IPS-20b (cell line): ENCODE measurements at regions not wholly inside any gene's neighbourhood (a gene's known extent, or its start where the extent isn't known, plus 50 kb on each side); places are given as distances from the start of the nearest gene placed in this dataset.

Source experiments
- H3K27ac ChIP-seq: one replicate; pipeline ENCODE4 v1.5.1; 2013; ENCODE audit warnings: low read length
- H3K27me3 ChIP-seq: 2 replicates; pipeline ENCODE4 v1.6.1; 2013; ENCODE audit warnings: mild to moderate bottlenecking, low read length, inconsistent platforms; ENCODE audit not compliant: insufficient read depth
- H3K36me3 ChIP-seq: 2 replicates; pipeline ENCODE4 v1.6.1; 2013; ENCODE audit warnings: low read depth, mild to moderate bottlenecking, inconsistent platforms, low read length, moderate library complexity; ENCODE audit not compliant: insufficient read depth
- H3K4me1 ChIP-seq: 2 replicates; pipeline ENCODE4 v1.6.1; 2013; ENCODE audit warnings: mild to moderate bottlenecking, control low read depth, inconsistent platforms, low read length, moderate library complexity; ENCODE audit not compliant: insufficient read depth
- H3K4me3 ChIP-seq: 2 replicates; pipeline ENCODE4 v1.5.1; 2013; ENCODE audit warnings: mild to moderate bottlenecking, low read length, inconsistent platforms
- H3K9ac ChIP-seq: 2 replicates; pipeline ENCODE4 v1.6.1; 2013; ENCODE audit warnings: low read depth, mild to moderate bottlenecking, inconsistent platforms, low read length, moderate library complexity
- H3K9me3 ChIP-seq: 2 replicates; pipeline ENCODE4 v1.6.1; 2013; ENCODE audit warnings: mild to moderate bottlenecking, low read depth, low read length, inconsistent platforms; ENCODE audit not compliant: insufficient read depth

- no peak overlapping the region for H3K9ac ChIP-seq
- no peaks in the 10 kb centered on the region for H3K9me3 ChIP-seq
- H3K4me1 ChIP-seq: no peaks in the 10 kb centered on the region
- no peaks in the 10 kb centered on the region for H3K27me3 ChIP-seq
- H3K36me3 ChIP-seq: no peaks in the 10 kb centered on the region
- H3K4me3 ChIP-seq: no peak overlapping the region
- H3K27ac ChIP-seq: no peak overlapping the region
Measured at GRCh38 chr5:164958688-164959087, 1453.3 kb downstream of the MAT2B start.

DNA sequence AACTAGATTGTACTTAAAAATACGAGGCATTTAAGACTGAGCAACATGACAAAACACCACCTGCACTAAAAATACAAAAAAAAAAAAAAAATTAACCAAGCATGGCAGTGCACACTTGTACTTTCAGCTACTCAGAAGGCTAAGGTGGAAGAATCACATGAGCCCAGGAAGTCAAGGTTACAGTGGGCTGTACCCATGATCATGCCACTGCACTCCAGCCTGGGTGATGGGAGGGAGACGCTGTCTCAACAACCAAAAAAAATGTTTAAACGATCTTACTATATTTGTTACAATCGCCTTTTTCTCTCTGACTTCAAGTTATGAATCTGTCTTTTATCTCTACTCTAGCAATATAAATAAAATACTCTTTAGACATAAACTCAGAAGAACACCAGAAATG is 1454.3 kb downstream of the MAT2B start:
- H3K4me1 ChIP-seq: no peaks in the 10 kb centered on the region
- H3K9ac ChIP-seq: no peak overlapping the region
- H3K27me3 ChIP-seq: no peaks in the 10 kb centered on the region
- no peaks in the 10 kb centered on the region for H3K9me3 ChIP-seq
- H3K36me3 ChIP-seq: no peaks in the 10 kb centered on the region
- H3K4me3 ChIP-seq: no peak overlapping the region
- no peak overlapping the region for H3K27ac ChIP-seq

DNA sequence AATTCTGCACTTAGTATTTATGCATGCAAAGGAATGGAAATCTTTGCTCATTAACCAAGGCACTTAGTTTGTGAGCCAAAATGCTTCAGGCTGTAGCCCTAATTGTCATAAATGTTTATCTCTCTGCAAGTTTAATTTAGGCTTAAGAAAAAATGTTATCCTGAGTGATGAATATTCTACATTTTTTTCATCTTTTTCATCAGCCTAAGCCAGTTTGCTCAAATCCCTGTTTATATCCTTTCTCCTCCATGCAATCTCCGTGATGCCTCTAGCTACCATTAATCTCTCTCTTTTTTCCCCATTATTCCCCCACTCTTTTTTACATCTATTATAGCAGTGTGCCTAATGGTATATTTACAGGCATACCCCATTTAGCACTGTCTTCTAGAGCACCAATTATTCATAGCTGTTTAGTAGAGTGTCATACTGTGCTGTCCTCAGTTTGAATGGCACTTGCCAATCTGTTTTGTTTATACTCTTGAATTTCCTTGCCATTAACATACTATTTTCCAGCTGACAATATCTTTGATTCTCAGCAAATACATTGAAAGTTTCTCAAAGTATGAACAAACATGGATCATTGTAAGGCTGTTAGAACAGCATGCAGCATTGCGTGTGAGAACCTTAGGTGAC is 1457.0 kb downstream of the MAT2B start:
- H3K27ac ChIP-seq: no peak overlapping the region
- H3K4me3 ChIP-seq: no peak overlapping the region
- H3K36me3 ChIP-seq: no peaks in the 10 kb centered on the region
- no peaks in the 10 kb centered on the region for H3K9me3 ChIP-seq
- H3K27me3 ChIP-seq: no peaks in the 10 kb centered on the region
- H3K4me1 ChIP-seq: no peaks in the 10 kb centered on the region
- no peak overlapping the region for H3K9ac ChIP-seq

DNA sequence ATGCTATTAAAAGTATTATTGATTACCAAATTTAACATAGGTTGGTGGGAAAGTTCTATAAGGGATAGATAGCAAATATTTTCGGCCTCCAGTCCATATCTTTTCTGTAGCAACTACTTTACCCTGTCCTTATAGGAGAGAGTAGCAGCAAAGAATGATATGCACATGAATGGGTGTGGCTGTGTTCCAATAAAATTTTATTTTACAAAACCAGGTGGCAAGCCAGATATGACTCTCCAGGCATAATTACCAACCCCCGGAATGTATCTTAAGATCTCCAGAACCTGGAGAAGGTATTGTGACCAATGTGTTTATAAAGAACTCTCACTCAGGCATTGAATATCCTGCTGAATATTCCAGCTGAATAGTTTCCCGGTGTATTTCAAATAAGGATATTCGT is 1461.2 kb downstream of the MAT2B start:
- Histone ChIP-seq H3K27ac (no peak overlapping the region), H3K9me3 (no peaks in the 10 kb centered on the region), H3K9ac (no peak overlapping the region), H3K4me3 (no peak overlapping the region), H3K27me3 (no peaks in the 10 kb centered on the region), H3K36me3 (no peaks in the 10 kb centered on the region), H3K4me1 (no peaks in the 10 kb centered on the region)

GRCh38 chr5:164967354-164967753 is 1461.9 kb downstream of the MAT2B start:
- H3K4me1 ChIP-seq: no peaks in the 10 kb centered on the region
- H3K4me3 ChIP-seq: no peak overlapping the region
- H3K27ac ChIP-seq: no peak overlapping the region
- no peak overlapping the region for H3K9ac ChIP-seq
- H3K9me3 ChIP-seq: no peaks in the 10 kb centered on the region
- no peaks in the 10 kb centered on the region for H3K27me3 ChIP-seq
- H3K36me3 ChIP-seq: no peaks in the 10 kb centered on the region

DNA sequence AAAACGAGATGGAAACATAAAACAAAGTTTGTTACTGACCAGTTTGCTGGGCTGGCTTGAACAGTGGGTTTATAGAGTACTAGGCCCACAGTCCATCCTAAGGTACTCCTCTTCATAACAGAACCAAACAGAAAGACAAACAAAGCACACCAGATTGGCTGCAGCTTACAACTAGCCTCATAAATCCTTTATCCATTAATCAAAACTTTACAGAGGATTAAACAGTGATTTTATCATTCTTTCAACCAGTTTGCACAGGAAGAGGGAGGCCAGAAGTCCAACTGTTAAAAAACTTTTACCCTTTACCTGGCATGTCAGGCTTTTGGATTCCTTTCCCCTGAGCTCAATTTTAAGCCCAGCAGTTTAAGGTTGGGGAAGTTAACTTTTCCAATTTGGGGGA is 1467.6 kb downstream of the MAT2B start:
- H3K36me3 ChIP-seq: no peaks in the 10 kb centered on the region
- no peak overlapping the region for H3K9ac ChIP-seq
- no peaks in the 10 kb centered on the region for H3K4me1 ChIP-seq
- peaks cover 10% of the 10 kb centered on the region; the same call in 1 of the 2 replicates for H3K9me3 ChIP-seq
- H3K27ac ChIP-seq: no peak overlapping the region
- H3K4me3 ChIP-seq: no peak overlapping the region
- no peaks in the 10 kb centered on the region for H3K27me3 ChIP-seq

DNA sequence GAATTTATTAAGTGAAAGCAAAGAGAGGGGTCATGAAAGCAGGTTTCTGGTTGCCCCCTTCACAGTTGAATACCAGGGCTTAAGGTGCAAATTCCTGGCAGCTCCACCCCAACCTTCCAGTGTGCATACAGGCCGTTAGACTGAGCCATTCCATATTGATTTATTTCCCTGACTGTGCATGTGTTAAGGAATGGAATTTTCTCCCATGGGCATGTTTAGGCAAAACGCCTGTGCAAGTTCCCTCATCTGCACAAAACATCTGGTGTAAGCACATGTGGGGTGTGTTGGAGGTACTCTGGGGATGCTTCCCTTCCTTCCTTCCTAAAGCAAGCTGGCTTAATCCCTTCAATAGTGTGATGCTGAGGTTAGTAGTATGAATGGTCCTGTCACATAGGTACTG is 1470.6 kb downstream of the MAT2B start:
- no peak overlapping the region for H3K9ac ChIP-seq

DNA sequence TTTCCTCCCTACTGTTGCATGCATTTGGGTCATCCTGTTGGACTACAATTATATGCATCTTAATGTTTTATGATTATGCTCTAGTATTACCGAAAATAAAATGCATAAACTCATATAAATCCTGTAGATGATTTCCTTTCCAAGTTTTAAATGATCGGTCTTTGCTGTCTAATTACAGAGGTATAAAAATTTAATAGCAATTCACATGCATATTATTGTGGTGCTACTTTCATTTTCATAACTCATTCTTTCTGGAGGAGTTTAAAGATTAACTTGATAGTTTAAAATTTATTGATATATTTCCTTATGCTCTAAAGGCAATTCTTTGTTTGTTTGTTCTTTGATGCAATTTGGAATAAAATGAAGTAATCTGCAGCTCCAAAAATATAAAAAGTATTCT is 1475.1 kb downstream of the MAT2B start:
- H3K27me3 ChIP-seq: no peaks in the 10 kb centered on the region
- no peaks in the 10 kb centered on the region for H3K36me3 ChIP-seq
- no peak overlapping the region for H3K9ac ChIP-seq
- H3K9me3 ChIP-seq: peaks cover 10% of the 10 kb centered on the region; the same call in 1 of the 2 replicates
- no peak overlapping the region for H3K4me3 ChIP-seq
- no peak overlapping the region for H3K27ac ChIP-seq
- H3K4me1 ChIP-seq: no peaks in the 10 kb centered on the region

More for the DNA sequence above, 1470.6 kb downstream of the MAT2B start:
- peaks cover 10% of the 10 kb centered on the region; the same call in 1 of the 2 replicates for H3K9me3 ChIP-seq
- no peak overlapping the region for H3K27ac ChIP-seq
- H3K36me3 ChIP-seq: no peaks in the 10 kb centered on the region
- H3K4me1 ChIP-seq: no peaks in the 10 kb centered on the region
- no peak overlapping the region for H3K4me3 ChIP-seq
- H3K27me3 ChIP-seq: no peaks in the 10 kb centered on the region

- Histone ChIP-seq H3K4me1 (no peaks in the 10 kb centered on the region; the same call in 1 of the 2 replicates), H3K36me3 (no peaks in the 10 kb centered on the region), H3K4me3 (no peak overlapping the region), H3K9ac (no peak overlapping the region), H3K9me3 (no peaks in the 10 kb centered on the region), H3K27me3 (no peaks in the 10 kb centered on the region), H3K27ac (no peak overlapping the region)
Measured at GRCh38 chr5:164998142-164998541, 1492.7 kb downstream of the MAT2B start.

DNA sequence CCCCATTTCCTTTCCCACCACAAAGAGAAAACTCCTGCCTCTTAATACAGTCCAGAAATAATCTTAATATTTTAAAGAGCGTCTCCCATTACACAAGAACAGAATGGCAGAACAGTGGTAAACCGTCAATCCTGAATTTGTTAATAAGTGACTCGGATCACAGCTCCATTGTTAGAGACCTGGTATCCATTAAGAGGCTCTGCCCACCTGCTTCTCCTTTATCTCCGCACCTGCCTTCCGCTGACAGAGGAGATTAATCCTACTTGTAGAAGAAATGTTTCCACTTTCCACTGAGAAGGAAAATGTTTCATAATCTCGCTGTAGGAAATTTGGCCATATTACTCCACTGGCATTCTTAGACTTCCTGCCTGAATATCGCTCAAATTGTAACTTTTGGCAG is 1493.2 kb downstream of the MAT2B start:
- Histone ChIP-seq H3K36me3 (no peaks in the 10 kb centered on the region), H3K9me3 (no peaks in the 10 kb centered on the region), H3K27ac (no peak overlapping the region), H3K27me3 (no peaks in the 10 kb centered on the region), H3K9ac (no peak overlapping the region), H3K4me3 (no peak overlapping the region), H3K4me1 (no peaks in the 10 kb centered on the region; the same call in 1 of the 2 replicates)

DNA sequence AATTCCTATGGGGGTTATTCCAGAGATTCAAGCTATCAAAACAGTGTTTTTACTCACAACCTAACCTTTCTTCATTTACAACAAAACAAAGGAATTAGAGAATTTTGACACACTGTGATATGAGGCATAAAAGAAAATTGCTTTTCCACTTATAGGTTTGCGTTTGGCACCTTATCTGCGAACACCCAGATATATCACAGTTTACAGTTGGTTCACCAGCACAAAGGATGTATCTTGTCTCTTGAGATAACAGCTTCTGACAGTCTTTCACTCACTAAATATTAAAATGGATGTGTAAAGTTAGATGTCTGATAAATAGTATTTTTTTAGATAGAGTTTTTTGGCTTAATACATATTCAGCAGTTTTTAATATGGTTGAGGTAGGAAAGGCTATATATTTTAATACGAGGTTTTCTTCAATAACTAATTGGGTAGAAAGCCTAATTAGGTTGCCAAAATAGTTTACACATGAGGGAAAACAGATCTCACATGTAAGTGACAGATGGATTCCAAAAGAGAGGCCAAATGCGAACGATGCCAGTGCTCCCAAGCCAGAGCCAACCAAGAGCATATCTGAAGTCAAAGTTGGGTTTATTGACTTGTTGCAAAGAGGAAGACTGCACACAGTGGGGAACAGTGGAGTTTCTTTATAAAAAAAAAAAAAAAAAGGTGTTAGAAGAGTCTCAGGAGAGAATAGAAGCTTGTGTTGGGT is 1495.2 kb downstream of the MAT2B start:
- Histone ChIP-seq H3K27ac (no peak overlapping the region), H3K27me3 (no peaks in the 10 kb centered on the region), H3K36me3 (no peaks in the 10 kb centered on the region), H3K9ac (no peak overlapping the region), H3K9me3 (no peaks in the 10 kb centered on the region), H3K4me1 (no peaks in the 10 kb centered on the region; the same call in 1 of the 2 replicates), H3K4me3 (no peak overlapping the region)

DNA sequence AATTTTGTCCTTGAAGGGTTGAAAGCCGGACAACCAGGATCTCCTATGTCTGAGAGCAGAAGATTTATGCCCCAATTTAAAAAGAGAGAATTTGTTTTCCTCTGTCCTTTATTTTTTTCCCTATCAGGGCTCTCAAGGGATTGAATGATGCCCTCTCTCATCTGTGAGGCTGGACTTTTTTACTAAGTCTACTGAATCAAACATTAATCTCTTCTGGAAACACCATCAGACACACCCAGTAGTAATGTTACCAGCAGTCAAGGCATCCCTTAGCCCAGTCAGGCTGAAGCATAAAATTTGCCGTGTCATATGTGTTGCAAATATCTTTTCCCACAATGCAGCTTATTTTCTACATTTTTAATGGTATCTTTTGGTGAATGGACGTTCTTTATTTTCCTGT is 1497.9 kb downstream of the MAT2B start:
- H3K9me3 ChIP-seq: no peaks in the 10 kb centered on the region
- no peak overlapping the region for H3K27ac ChIP-seq
- H3K9ac ChIP-seq: no peak overlapping the region
- H3K4me1 ChIP-seq: no peaks in the 10 kb centered on the region; the same call in 1 of the 2 replicates
- no peaks in the 10 kb centered on the region for H3K36me3 ChIP-seq
- no peak overlapping the region for H3K4me3 ChIP-seq
- no peaks in the 10 kb centered on the region for H3K27me3 ChIP-seq
